Mesendoderm (in vitro differentiated cells): ENCODE measurements at regions not wholly inside any gene's neighbourhood (a gene's known extent, or its start where the extent isn't known, plus 50 kb on each side); places are given as distances from the start of the nearest gene placed in this dataset.

Experiments
- DNase-seq: peaks from one replicate; pipeline ENCODE4 v3.0.0; 2013
- H2AK5ac ChIP-seq: 2 replicates; pipeline ENCODE4 v1.6.1; 2013; ENCODE audit warnings: low read length, inconsistent platforms
- H2BK120ac ChIP-seq: 2 replicates; pipeline ENCODE4 v1.6.1; 2013; ENCODE audit warnings: low read depth, mild to moderate bottlenecking, low read length, moderate library complexity, mixed read lengths
- H2BK15ac ChIP-seq: replicated peaks from 2 replicates; pipeline ENCODE4 v1.6.1; 2013; ENCODE audit warnings: low read depth, mild to moderate bottlenecking, moderate library complexity
- H2BK5ac ChIP-seq: 2 replicates; pipeline ENCODE4 v1.6.1; 2013; ENCODE audit warnings: low read length, inconsistent platforms
- H3K18ac ChIP-seq: 2 replicates; pipeline ENCODE4 v1.6.1; 2013; ENCODE audit warnings: mild to moderate bottlenecking, low read length, mixed read lengths
- H3K23ac ChIP-seq: one replicate; pipeline ENCODE4 v1.6.1; 2013; ENCODE audit warnings: low read length
- H3K27ac ChIP-seq: 2 replicates; pipeline ENCODE4 v1.5.1; 2013; ENCODE audit warnings: low read depth, mild to moderate bottlenecking, inconsistent platforms, low read length, moderate library complexity
- H3K27me3 ChIP-seq: 2 replicates; pipeline ENCODE4 v1.6.1; 2013; ENCODE audit warnings: low read length, control low read depth, mild to moderate bottlenecking, inconsistent platforms; ENCODE audit not compliant: insufficient read depth, poor library complexity
- H3K36me3 ChIP-seq: 2 replicates; pipeline ENCODE4 v1.6.1; 2013; ENCODE audit warnings: low read length, inconsistent platforms; ENCODE audit not compliant: control insufficient read depth, insufficient read depth
- H3K4ac ChIP-seq: one replicate; pipeline ENCODE4 v1.6.1; 2013; ENCODE audit warnings: low read depth, mild to moderate bottlenecking, low read length, moderate library complexity
- H3K4me1 ChIP-seq: 2 replicates; pipeline ENCODE4 v1.6.1; 2013; ENCODE audit warnings: low read depth, low read length, inconsistent platforms; ENCODE audit not compliant: control insufficient read depth
- H3K4me2 ChIP-seq: 2 replicates; pipeline ENCODE4 v1.6.1; 2013; ENCODE audit warnings: low read length
- H3K4me3 ChIP-seq: 2 replicates; pipeline ENCODE4 v1.5.1; 2013; ENCODE audit warnings: mild to moderate bottlenecking, low read length
- H3K56ac ChIP-seq: one replicate; pipeline ENCODE4 v1.6.1; 2013; ENCODE audit warnings: low read length
- H3K79me1 ChIP-seq: 2 replicates; pipeline ENCODE4 v1.6.1; 2013; ENCODE audit warnings: low read length, inconsistent platforms
- H3K79me2 ChIP-seq: 2 replicates; pipeline ENCODE4 v1.6.1; 2013; ENCODE audit warnings: mild to moderate bottlenecking, low read length; ENCODE audit not compliant: control insufficient read depth, insufficient read depth
- H3K9ac ChIP-seq: 2 replicates; pipeline ENCODE4 v1.6.1; 2013; ENCODE audit warnings: low read length, inconsistent platforms
- H4K5ac ChIP-seq: one replicate; pipeline ENCODE4 v1.6.1; 2013; ENCODE audit warnings: low read length
- H4K8ac ChIP-seq: one replicate; pipeline ENCODE4 v1.6.1; 2013; ENCODE audit warnings: low read depth, mild to moderate bottlenecking, control low read depth, low read length, moderate library complexity
- WGBS: extraction: QIAGEN DNeasy Blood & Tissue Kit; methylation state at CpG from one replicate; pipeline ENCODE4 v1.1.7; 2013; ENCODE audit warnings: low lambda C conversion rate, missing lambda C conversion rate; ENCODE audit not compliant: insufficient coverage; ENCODE audit errors: extremely low coverage; 5-methylcytosine and 5-hydroxymethylcytosine counted together

DNA sequence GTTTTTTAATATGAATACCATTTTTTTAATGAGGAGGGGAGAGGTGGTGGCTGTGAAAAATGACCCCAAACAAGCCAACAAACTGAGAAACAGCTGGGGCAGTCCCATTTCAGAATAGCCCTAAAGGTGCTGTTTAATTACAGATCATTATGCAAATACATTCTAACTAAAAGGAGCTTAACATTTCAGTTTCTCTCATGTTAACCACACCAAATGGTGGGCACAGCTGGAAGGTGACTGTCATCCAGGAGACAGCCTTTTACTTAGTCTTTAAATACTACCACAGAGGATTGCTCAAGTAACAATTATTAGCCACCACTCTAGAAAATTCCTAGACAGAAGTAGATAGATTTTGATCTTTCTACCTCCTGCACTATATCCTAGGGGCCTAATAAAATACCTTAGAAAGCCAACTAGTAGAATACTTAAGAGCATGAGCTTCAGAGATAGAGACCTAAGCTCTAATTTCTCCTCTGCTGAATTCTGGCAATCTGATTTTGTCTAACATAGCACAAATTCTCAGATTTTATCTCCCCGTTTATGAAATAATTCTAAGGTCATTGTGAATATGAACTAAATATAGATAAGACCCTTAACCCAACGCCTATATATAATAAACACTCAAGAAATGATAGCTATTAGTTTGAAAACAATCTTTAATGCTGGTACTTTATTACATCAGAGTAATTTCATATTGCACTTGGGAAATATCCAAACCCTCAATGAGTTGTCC is 615.1 kb upstream of the NRSN1 start:
- Histone ChIP-seq H3K23ac (no peak overlapping the region), H3K9ac (no peak overlapping the region), H3K4me3 (no peak overlapping the region), H2BK120ac (no peak overlapping the region), H3K4ac (no peak overlapping the region), H2BK15ac (no peak overlapping the region), H2BK5ac (no peak overlapping the region), H3K79me1 (no peaks in the 10 kb centered on the region), H2AK5ac (no peak overlapping the region), H4K8ac (no peak overlapping the region), H3K4me2 (no peak overlapping the region), H3K27me3 (no peaks in the 10 kb centered on the region), H3K4me1 (no peaks in the 10 kb centered on the region), H4K5ac (no peak overlapping the region), H3K36me3 (no peaks in the 10 kb centered on the region), H3K56ac (no peak overlapping the region), H3K79me2 (no peaks in the 10 kb centered on the region), H3K27ac (no peak overlapping the region), H3K18ac (no peak overlapping the region)
- peak; percentile 62 for DNase-seq
- no CpG with 5 or more reads among the region's 2 CpGs for WGBS

DNA sequence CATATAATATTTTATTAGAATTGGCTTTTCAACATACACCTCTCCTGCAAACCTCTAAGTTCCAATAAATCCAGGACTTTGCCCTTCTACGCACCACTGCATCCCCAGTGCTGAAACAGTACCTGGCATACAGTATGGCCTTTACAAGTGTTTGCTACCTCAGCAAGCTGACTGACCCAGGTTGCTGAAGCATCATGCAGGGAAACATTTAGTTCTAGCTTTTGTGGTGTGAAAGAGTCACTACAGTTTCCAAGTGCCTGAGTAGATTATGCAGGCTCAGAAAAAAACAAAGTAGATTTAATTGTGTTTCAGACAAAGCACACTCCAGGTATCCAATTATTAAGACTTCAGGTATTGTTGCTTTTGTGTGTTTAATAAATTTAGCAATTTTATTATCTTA is 614.2 kb upstream of the NRSN1 start:
- no peak overlapping the region for H4K8ac ChIP-seq
- no peak overlapping the region for H2BK5ac ChIP-seq
- no peak overlapping the region for H3K9ac ChIP-seq
- H3K18ac ChIP-seq, result no peak overlapping the region
- H3K23ac ChIP-seq, result no peak overlapping the region
- H3K4me1 ChIP-seq, result no peaks in the 10 kb centered on the region
- H3K79me2 ChIP-seq, result no peaks in the 10 kb centered on the region
- no peak overlapping the region for H2BK15ac ChIP-seq
- DNase-seq, result peak; percentile 20
- H3K4ac ChIP-seq, result no peak overlapping the region
- no peaks in the 10 kb centered on the region for H3K79me1 ChIP-seq
- no peak overlapping the region for H2AK5ac ChIP-seq
- H2BK120ac ChIP-seq, result no peak overlapping the region
- H3K36me3 ChIP-seq, result no peaks in the 10 kb centered on the region
- H3K56ac ChIP-seq, result no peak overlapping the region
- no peak overlapping the region for H3K4me3 ChIP-seq
- no CpG with 5 or more reads among the region's 1 CpG for WGBS
- no peak overlapping the region for H3K27ac ChIP-seq
- no peak overlapping the region for H3K4me2 ChIP-seq
- no peak overlapping the region for H4K5ac ChIP-seq
- no peaks in the 10 kb centered on the region for H3K27me3 ChIP-seq

DNA sequence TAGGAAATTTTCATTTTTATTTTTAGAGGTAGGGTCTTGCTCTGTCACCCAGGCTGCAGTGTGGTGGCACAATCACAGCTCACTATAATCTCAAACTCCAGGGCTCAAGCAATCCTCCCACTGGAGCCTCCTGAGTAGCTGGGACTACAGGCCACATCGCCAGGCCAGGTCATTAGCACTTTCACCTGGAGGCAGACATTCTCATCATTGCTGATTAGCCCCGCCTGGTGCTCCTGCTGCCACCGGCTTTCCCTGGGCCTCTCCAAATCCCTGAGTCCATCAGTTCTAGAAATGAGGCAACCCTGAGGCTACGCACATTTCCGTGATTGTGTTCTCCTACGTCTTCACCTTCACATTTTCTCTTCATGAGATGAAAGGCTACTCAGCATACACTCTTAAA is 607.7 kb upstream of the NRSN1 start:
- H3K56ac ChIP-seq, result no peak overlapping the region
- no CpG with 5 or more reads among the region's 6 CpGs for WGBS
- no peak overlapping the region for H3K4me2 ChIP-seq
- H2BK120ac ChIP-seq, result no peak overlapping the region
- no peak overlapping the region for H3K18ac ChIP-seq
- H3K4me1 ChIP-seq, result no peaks in the 10 kb centered on the region
- no peak overlapping the region for H2AK5ac ChIP-seq
- no peaks in the 10 kb centered on the region for H3K36me3 ChIP-seq
- H4K8ac ChIP-seq, result no peak overlapping the region
- H3K4me3 ChIP-seq, result no peak overlapping the region
- H3K4ac ChIP-seq, result no peak overlapping the region
- peak; percentile 61 for DNase-seq
- H3K23ac ChIP-seq, result no peak overlapping the region
- H2BK15ac ChIP-seq, result no peak overlapping the region
- H3K79me1 ChIP-seq, result no peaks in the 10 kb centered on the region
- no peak overlapping the region for H3K27ac ChIP-seq
- no peak overlapping the region for H2BK5ac ChIP-seq
- no peaks in the 10 kb centered on the region for H3K79me2 ChIP-seq
- no peak overlapping the region for H3K9ac ChIP-seq
- H4K5ac ChIP-seq, result no peak overlapping the region
- no peaks in the 10 kb centered on the region for H3K27me3 ChIP-seq

DNA sequence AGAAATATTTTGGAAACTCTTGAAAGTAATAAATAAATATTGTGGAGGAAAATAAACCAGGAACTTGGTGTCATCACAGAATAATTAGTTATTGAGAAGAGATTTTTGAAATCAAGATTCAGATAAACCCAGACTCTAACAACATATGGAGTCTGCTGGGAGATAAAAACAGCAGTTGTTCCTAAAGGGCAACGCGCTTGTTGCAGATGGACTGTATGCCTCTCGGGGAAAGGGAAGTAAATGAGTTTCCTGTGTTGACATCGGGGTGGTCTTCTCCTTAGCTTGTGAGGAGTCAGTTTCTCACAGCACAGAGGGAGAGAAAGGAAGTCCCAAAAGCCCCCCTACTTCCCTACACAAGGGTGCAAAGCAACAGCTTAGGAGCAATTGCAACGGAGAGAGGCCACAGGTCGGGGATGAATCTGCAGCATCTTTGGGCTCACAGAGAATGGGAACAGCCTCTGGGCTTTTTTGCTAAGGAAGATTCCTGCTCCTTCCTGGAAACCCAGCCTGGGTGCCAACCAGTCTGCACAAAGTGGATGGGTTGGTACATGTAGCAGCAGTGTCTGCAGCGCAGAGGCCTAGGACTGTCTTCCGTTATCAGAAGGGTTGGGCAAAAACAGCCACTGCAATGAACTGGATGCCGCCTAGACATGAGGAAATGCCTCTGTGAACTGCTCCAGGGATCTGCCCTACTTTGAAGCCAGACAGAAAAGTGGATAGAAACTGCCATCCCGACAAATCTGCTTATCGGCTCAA is 603.0 kb upstream of the NRSN1 start:
- H2BK5ac ChIP-seq, result no peak overlapping the region
- no peaks in the 10 kb centered on the region for H3K79me1 ChIP-seq
- no peak overlapping the region for H3K9ac ChIP-seq
- H2BK15ac ChIP-seq, result no peak overlapping the region
- no peaks in the 10 kb centered on the region for H3K36me3 ChIP-seq
- no peak overlapping the region for H3K27ac ChIP-seq
- no peak overlapping the region for H2BK120ac ChIP-seq
- no peak overlapping the region for H2AK5ac ChIP-seq
- H3K4me3 ChIP-seq, result no peak overlapping the region
- no peak overlapping the region for H4K8ac ChIP-seq
- no peaks in the 10 kb centered on the region for H3K4me1 ChIP-seq
- H3K56ac ChIP-seq, result no peak overlapping the region
- no peak for DNase-seq
- H3K4me2 ChIP-seq, result no peak overlapping the region
- no peak overlapping the region for H4K5ac ChIP-seq
- H3K27me3 ChIP-seq, result no peaks in the 10 kb centered on the region
- no peak overlapping the region for H3K23ac ChIP-seq
- H3K4ac ChIP-seq, result no peak overlapping the region
- H3K18ac ChIP-seq, result no peak overlapping the region
- no CpG with 5 or more reads among the region's 11 CpGs for WGBS
- no peaks in the 10 kb centered on the region for H3K79me2 ChIP-seq

DNA sequence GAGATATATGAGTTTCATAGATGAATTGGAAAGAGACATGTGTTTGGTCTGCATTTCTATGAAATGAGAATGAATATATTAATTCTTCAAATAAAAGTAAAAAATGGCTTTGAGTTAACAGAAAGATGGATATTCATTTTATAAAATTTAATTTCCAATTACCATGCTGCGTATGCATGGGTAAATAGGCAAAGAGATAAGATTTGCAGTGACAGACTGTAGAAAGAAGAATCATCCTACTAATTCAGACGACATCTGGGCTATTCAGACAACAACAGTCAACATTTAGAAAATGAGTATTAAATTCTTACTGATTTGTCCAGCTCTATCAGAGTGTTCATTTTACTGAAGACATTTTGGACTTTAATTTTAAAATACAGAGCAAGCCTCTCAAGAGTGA is 602.2 kb upstream of the NRSN1 start:
- no peak overlapping the region for H3K4me2 ChIP-seq
- H2BK5ac ChIP-seq, result no peak overlapping the region
- H3K9ac ChIP-seq, result no peak overlapping the region
- no peak overlapping the region for H4K5ac ChIP-seq
- no peaks in the 10 kb centered on the region for H3K27me3 ChIP-seq
- WGBS, result no CpG with 5 or more reads among the region's 2 CpGs
- H2BK15ac ChIP-seq, result no peak overlapping the region
- no peaks in the 10 kb centered on the region for H3K79me2 ChIP-seq
- H3K4me1 ChIP-seq, result no peaks in the 10 kb centered on the region
- no peak overlapping the region for H3K27ac ChIP-seq
- no peak overlapping the region for H4K8ac ChIP-seq
- no peaks in the 10 kb centered on the region for H3K79me1 ChIP-seq
- H3K23ac ChIP-seq, result no peak overlapping the region
- H3K4me3 ChIP-seq, result no peak overlapping the region
- no peak overlapping the region for H3K18ac ChIP-seq
- H3K56ac ChIP-seq, result no peak overlapping the region
- no peaks in the 10 kb centered on the region for H3K36me3 ChIP-seq
- no peak overlapping the region for H2AK5ac ChIP-seq
- no peak overlapping the region for H3K4ac ChIP-seq
- no peak overlapping the region for H2BK120ac ChIP-seq
- no peak for DNase-seq
